ENCODE measurements at regions not wholly inside any gene's neighbourhood (a gene's known extent, or its start where the extent isn't known, plus 50 kb on each side); places are given as distances from the start of the nearest gene placed in this dataset.
A peak's percentile ranks its signal among the peaks of the same experiment; 100 is the strongest.
"Not testable (repeated sequence)": the region's sequence is repeated elsewhere in the genome, so short reads cannot be mapped to it uniquely, and the experiment has no call there.

- no peak for TF ChIP-seq PHB (CRISPR knock-in tag; IDR thresholded peaks at IDR 0.05)
- no peak for TF ChIP-seq FOXJ3 (CRISPR knock-in tag; IDR thresholded peaks at IDR 0.05)
- no peak for TF ChIP-seq ZNF780A (CRISPR knock-in tag; IDR thresholded peaks at IDR 0.05)
- no peak for TF ChIP-seq LEF1 (IDR thresholded peaks at IDR 0.05)
- peak; percentile 58; the same call in 1 of the 2 replicates for TF ChIP-seq NFIC (IDR thresholded peaks at IDR 0.05)
- H3K4me3 ChIP-seq: no peak overlapping the region
- in situ Hi-C loops (cut with MboI): no loop called here
- no peak for FAIRE-seq
- ATAC-seq: no peak
- peak in 1 of 4 experiments; percentile 5 for DNase-seq (ENCODE audit: extremely low read depth in 1 of 4, low spot score in 3 of 4)
- no peak overlapping the region for H3K4me2 ChIP-seq (ENCODE audit: insufficient read depth, low read length)
- H3K4me1 ChIP-seq (replicated peaks in 1 of 2; ENCODE audit: control insufficient read depth in 2 of 2, insufficient read depth in 2 of 2, low read length in 2 of 2): no peaks in the 10 kb centered on the region
- H3K36me3 ChIP-seq (ENCODE audit: control insufficient read depth, insufficient read depth, low read length): no peaks in the 10 kb centered on the region
- no peaks in the 10 kb centered on the region for H4K20me1 ChIP-seq (replicated peaks; ENCODE audit: control insufficient read depth, insufficient read depth, low read length)
- H2AFZ ChIP-seq (ENCODE audit: low read depth, low read length): no peak overlapping the region
- no peaks in the 10 kb centered on the region for H3K79me2 ChIP-seq (ENCODE audit: control insufficient read depth, insufficient read depth, low read length)
- intact Hi-C loops (cut with micrococcal nuclease): no loop called here
- H3K27me3 ChIP-seq (ENCODE audit: control insufficient read depth in 2 of 2, insufficient read depth in 2 of 2, low read length in 2 of 2): no peaks in the 10 kb centered on the region
- no peak overlapping the region for H3K9ac ChIP-seq (ENCODE audit: insufficient read depth in 1 of 2, low read depth in 2 of 2, low read length in 2 of 2)
- H3K27ac ChIP-seq (ENCODE audit: extremely low read depth, low read depth, low read length): no peak overlapping the region
- ChIA-PET POLR2A (no interaction called here), CTCF (ENCODE audit: low intra/inter-chr PET ratio) (no interaction called here)
- no peaks in the 10 kb centered on the region for H3K9me1 ChIP-seq (ENCODE audit: control insufficient read depth, insufficient read depth, low read length)
- no TSS peak for BruUV-seq (replicated peaks)
- no peaks in the 10 kb centered on the region for H3K9me3 ChIP-seq (replicated peaks; ENCODE audit: control insufficient read depth, insufficient read depth, low read depth, low read length)
- 9% methylated on average over 7 of the region's 8 CpGs for WGBS (ENCODE audit: insufficient coverage, low coverage, missing lambda C conversion rate)
These were observed 316.9 kb upstream of the AMOT start for GRCh38 chrX:113157496-113157895.

GRCh38 chrX:113154315-113154714 lies 313.7 kb upstream of the AMOT start:
- H3K27ac ChIP-seq (ENCODE audit: extremely low read depth, low read depth, low read length); H3K4me3 ChIP-seq; POLR2A ChIA-PET; CTCF ChIA-PET (ENCODE audit: low intra/inter-chr PET ratio); DNase-seq (ENCODE audit: extremely low read depth in 1 of 4, low spot score in 3 of 4); H3K9me1 ChIP-seq (ENCODE audit: control insufficient read depth, insufficient read depth, low read length); H2AFZ ChIP-seq (ENCODE audit: low read depth, low read length); ATAC-seq; H3K9me3 ChIP-seq (replicated peaks; ENCODE audit: control insufficient read depth, insufficient read depth, low read depth, low read length); H4K20me1 ChIP-seq (replicated peaks; ENCODE audit: control insufficient read depth, insufficient read depth, low read length); H3K4me1 ChIP-seq (replicated peaks in 1 of 2; ENCODE audit: control insufficient read depth in 2 of 2, insufficient read depth in 2 of 2, low read length in 2 of 2); H3K27me3 ChIP-seq (ENCODE audit: control insufficient read depth in 2 of 2, insufficient read depth in 2 of 2, low read length in 2 of 2); intact Hi-C loops (cut with micrococcal nuclease); H3K79me2 ChIP-seq (ENCODE audit: control insufficient read depth, insufficient read depth, low read length); H3K36me3 ChIP-seq (ENCODE audit: control insufficient read depth, insufficient read depth, low read length); in situ Hi-C loops (cut with MboI); H3K9ac ChIP-seq (ENCODE audit: insufficient read depth in 1 of 2, low read depth in 2 of 2, low read length in 2 of 2); BruUV-seq (replicated peaks); H3K4me2 ChIP-seq (ENCODE audit: insufficient read depth, low read length); FAIRE-seq: not testable (repeated sequence)
- peak; percentile 74 for TF ChIP-seq TFE3 (CRISPR knock-in tag; IDR thresholded peaks at IDR 0.05)
- WGBS (ENCODE audit: insufficient coverage, low coverage, missing lambda C conversion rate): 0% methylated on average over 3 of the region's 4 CpGs

All from K562 (cell line).